Loucy (cell line): ENCODE measurements at regions not wholly inside any gene's neighbourhood (a gene's known extent, or its start where the extent isn't known, plus 50 kb on each side); places are given as distances from the start of the nearest gene placed in this dataset.

ENCODE experiments used
- H2AFZ ChIP-seq: fragments of 200-600 bp; sonication (generic); 2 replicates; pipeline ENCODE4 v1.6.0; 2016; ENCODE audit warnings: antibody characterized with exemption, mild to moderate bottlenecking, low read length, moderate library complexity
- H3F3A ChIP-seq: fragments of 200-600 bp; 2 replicates; pipeline ENCODE4 v1.6.0; 2016; ENCODE audit warnings: antibody characterized with exemption, low read depth, mild to moderate bottlenecking
- H3K27me3 ChIP-seq: fragments of 200-600 bp; sonication (generic); 2 replicates; pipeline ENCODE4 v1.6.1; 2014; ENCODE audit warnings: low read length, mild to moderate bottlenecking; ENCODE audit not compliant: insufficient read depth, poor library complexity, severe bottlenecking
- H3K36me3 ChIP-seq: fragments of 200-600 bp; sonication (generic); 2 replicates; pipeline ENCODE4 v1.6.1; 2016; ENCODE audit warnings: low read length; ENCODE audit not compliant: insufficient read depth
- H3K4me1 ChIP-seq: fragments of 200-600 bp; sonication (generic); 2 replicates; pipeline ENCODE4 v1.5.1; 2014; ENCODE audit warnings: low read length, mild to moderate bottlenecking; ENCODE audit not compliant: insufficient read depth, poor library complexity, severe bottlenecking
- H3K4me2 ChIP-seq: fragments of 200-600 bp; sonication (generic); 2 replicates; pipeline ENCODE4 v1.6.0; 2014; ENCODE audit warnings: antibody characterized with exemption, low read length, low read depth, mild to moderate bottlenecking; ENCODE audit not compliant: poor library complexity, severe bottlenecking
- H3K4me3 ChIP-seq: fragments of 200-600 bp; sonication (generic); 2 replicates; pipeline ENCODE4 v1.5.1; 2014; ENCODE audit warnings: low read length, mild to moderate bottlenecking, mixed read lengths; ENCODE audit not compliant: poor library complexity, severe bottlenecking
- H3K79me2 ChIP-seq: fragments of 200-600 bp; sonication (generic); 2 replicates; pipeline ENCODE4 v1.6.1; 2014; ENCODE audit warnings: low read length; ENCODE audit not compliant: insufficient read depth
- H3K9ac ChIP-seq: fragments of 200-600 bp; sonication (generic); 2 replicates; pipeline ENCODE4 v1.6.0; 2014; ENCODE audit warnings: mild to moderate bottlenecking, low read depth, low read length, moderate library complexity; ENCODE audit not compliant: poor library complexity, severe bottlenecking
- H3K9me2 ChIP-seq: fragments of 200-600 bp; sonication (generic); replicated peaks from 2 replicates; pipeline ENCODE4 v1.6.1; 2016; ENCODE audit warnings: low read depth, low read length, mixed read lengths
- H3K9me3 ChIP-seq: fragments of 200-600 bp; sonication (generic); 2 replicates; pipeline ENCODE4 v1.6.1; 2014; ENCODE audit warnings: mild to moderate bottlenecking, antibody characterized with exemption, low read length, low read depth; ENCODE audit not compliant: insufficient read depth
- H4K20me1 ChIP-seq: fragments of 200-600 bp; sonication (generic); 2 replicates; pipeline ENCODE4 v1.6.0; 2014; ENCODE audit warnings: antibody characterized with exemption, low read length, mild to moderate bottlenecking; ENCODE audit not compliant: insufficient read depth, poor library complexity, severe bottlenecking
- CTCF ChIP-seq: fragments of 200-600 bp; sonication (generic); conservative IDR thresholded peaks from 2 replicates; pipeline ENCODE4 v1.5.1; 2014; ENCODE audit warnings: mild to moderate bottlenecking, antibody characterized with exemption, low read length
- EZH2phosphoT487 ChIP-seq: fragments of 200-600 bp; IDR thresholded peaks from 2 replicates; pipeline ENCODE4 v1.6.1; 2018; ENCODE audit warnings: antibody characterized with exemption, mild to moderate bottlenecking, moderate library complexity, borderline replicate concordance

DNA sequence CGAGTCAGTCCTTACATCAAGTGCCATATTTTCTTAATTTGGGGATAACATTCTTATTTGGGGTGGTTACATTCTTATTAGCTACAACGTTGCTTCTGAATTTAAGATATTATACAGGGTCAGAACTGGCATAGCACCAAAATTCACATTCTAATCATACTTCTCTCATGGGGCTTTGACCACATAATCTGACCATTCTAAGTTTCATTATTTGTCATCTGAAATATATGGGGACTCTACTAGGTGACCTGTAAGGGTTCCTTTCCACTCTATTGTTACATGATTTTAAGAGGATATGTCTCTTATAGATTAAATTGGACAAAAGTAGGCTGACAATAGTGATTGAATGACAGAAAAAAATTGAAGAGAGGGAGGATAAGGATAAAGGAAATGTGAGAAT, 536.5 kb downstream of the KCTD12 start:
- no peaks in the 10 kb centered on the region for H3K27me3 ChIP-seq
- no peaks in the 10 kb centered on the region for H3K9me2 ChIP-seq
- no peak for TF ChIP-seq CTCF
- TF ChIP-seq EZH2phosphoT487 = no peak
- H3K9me3 ChIP-seq = no peaks in the 10 kb centered on the region
- no peaks in the 10 kb centered on the region for H3K79me2 ChIP-seq
- H3K4me3 ChIP-seq = no peak overlapping the region
- no peaks in the 10 kb centered on the region for H3F3A ChIP-seq
- no peaks in the 10 kb centered on the region for H4K20me1 ChIP-seq
- no peak overlapping the region for H3K9ac ChIP-seq
- H3K36me3 ChIP-seq = no peaks in the 10 kb centered on the region
- H3K4me2 ChIP-seq = no peak overlapping the region
- H2AFZ ChIP-seq = no peak overlapping the region
- H3K4me1 ChIP-seq = no peaks in the 10 kb centered on the region

GRCh38 chr13:76339649-76340048, 546.6 kb downstream of the KCTD12 start:
- no peak for TF ChIP-seq CTCF
- no peak for TF ChIP-seq EZH2phosphoT487
- Histone ChIP-seq H3K27me3 (no peaks in the 10 kb centered on the region), H3K4me1 (no peaks in the 10 kb centered on the region), H3K9me2 (no peaks in the 10 kb centered on the region), H3F3A (no peaks in the 10 kb centered on the region), H3K4me3 (no peak overlapping the region), H3K9me3 (no peaks in the 10 kb centered on the region), H3K36me3 (no peaks in the 10 kb centered on the region), H3K79me2 (no peaks in the 10 kb centered on the region), H3K9ac (no peak overlapping the region), H2AFZ (no peak overlapping the region), H4K20me1 (no peaks in the 10 kb centered on the region), H3K4me2 (no peak overlapping the region)

DNA sequence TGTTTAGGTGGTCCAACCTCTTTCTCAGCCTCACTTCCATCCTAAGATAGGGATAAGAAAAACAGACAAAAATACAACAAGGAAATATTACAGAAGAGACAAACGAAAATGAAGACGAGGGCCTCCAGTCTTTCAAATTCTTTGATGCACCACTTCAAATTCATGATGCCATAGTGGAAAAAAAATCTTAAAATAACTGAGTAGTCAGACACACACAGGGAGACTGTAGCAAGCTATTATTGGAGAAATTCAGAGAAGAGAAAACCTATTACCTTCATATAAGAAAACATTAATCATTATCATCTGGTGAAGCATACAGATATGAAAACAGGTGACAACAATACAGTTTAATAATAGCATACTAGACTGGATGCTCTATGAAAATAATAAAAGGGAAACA, 548.2 kb downstream of the KCTD12 start:
- Histone ChIP-seq H3K27me3 (no peaks in the 10 kb centered on the region), H3K4me2 (no peak overlapping the region), H3K9me3 (no peaks in the 10 kb centered on the region), H3K4me3 (no peak overlapping the region), H3F3A (no peaks in the 10 kb centered on the region), H3K36me3 (no peaks in the 10 kb centered on the region), H2AFZ (no peak overlapping the region), H3K4me1 (no peaks in the 10 kb centered on the region), H3K9ac (no peak overlapping the region), H3K9me2 (no peaks in the 10 kb centered on the region), H4K20me1 (no peaks in the 10 kb centered on the region), H3K79me2 (no peaks in the 10 kb centered on the region)
- TF ChIP-seq CTCF = no peak
- no peak for TF ChIP-seq EZH2phosphoT487
